ENCODE measurements at regions not wholly inside any gene's neighbourhood (a gene's known extent, or its start where the extent isn't known, plus 50 kb on each side); places are given as distances from the start of the nearest gene placed in this dataset.

- TF ChIP-seq CTCF (IDR thresholded peaks at IDR 0.05): no peak
Measured at GRCh38 chr16:27723711-27724481, 174.0 kb downstream of the KATNIP start.

GRCh38 chr16:27724482-27725235 lies 174.7 kb downstream of the KATNIP start:
- no peak for TF ChIP-seq CTCF (IDR thresholded peaks at IDR 0.05)

GRCh38 chr16:27725236-27726000 lies 175.5 kb downstream of the KATNIP start:
- no peak for TF ChIP-seq CTCF (IDR thresholded peaks at IDR 0.05)

- no peak for TF ChIP-seq CTCF (IDR thresholded peaks at IDR 0.05)
Measured at GRCh38 chr16:27726621-27727261, 176.8 kb downstream of the KATNIP start.

- no peak for TF ChIP-seq CTCF (IDR thresholded peaks at IDR 0.05)
Measured at GRCh38 chr16:27727941-27728340, 178.0 kb downstream of the KATNIP start.

GRCh38 chr16:27728691-27729090 lies 178.7 kb downstream of the KATNIP start:
- TF ChIP-seq CTCF (IDR thresholded peaks at IDR 0.05): no peak

All from LNCAP (cell line).